Body of pancreas (tissue), 4 donors: ENCODE measurements at regions not wholly inside any gene's neighbourhood (a gene's known extent, or its start where the extent isn't known, plus 50 kb on each side); places are given as distances from the start of the nearest gene placed in this dataset.

Experiments
- CTCF ChIP-seq, 7 experiments: fragments of 450-650 bp in 4 of 7; fragments of 200-600 bp in 3 of 7; sonication (generic) in 3 of 7; IDR thresholded peaks; one replicate each; pipeline ENCODE4 v1.5.1; 2016 to 2019; ENCODE audit warnings: antibody characterized with exemption in 7 of 7
- POLR2A ChIP-seq, 3 donors: fragments of 450-650 bp; IDR thresholded peaks; one replicate each; pipeline ENCODE4 v1.6.1; 2016; ENCODE audit warnings: antibody characterized with exemption in 3 of 3, mild to moderate bottlenecking in 2 of 3

- no peak for TF ChIP-seq POLR2A (IDR thresholded peaks at IDR 0.05)
- no peak for TF ChIP-seq CTCF (IDR thresholded peaks at IDR 0.05)
Observed at GRCh38 chr7:41887416-41887815, 184.5 kb upstream of the INHBA start.
